ENCODE measurements at regions not wholly inside any gene's neighbourhood (a gene's known extent, or its start where the extent isn't known, plus 50 kb on each side); places are given as distances from the start of the nearest gene placed in this dataset.
"Not testable (repeated sequence)": the region's sequence is repeated elsewhere in the genome, so short reads cannot be mapped to it uniquely, and the experiment has no call there.

GRCh38 chr7:119175911-119176627, 951.6 kb downstream of the ANKRD7 start:
- no peak for DNase-seq

- no peak for DNase-seq
These were observed 953.4 kb downstream of the ANKRD7 start for GRCh38 chr7:119177863-119178262.

- no peak for DNase-seq
These were observed 959.8 kb downstream of the ANKRD7 start for GRCh38 chr7:119184124-119184788.

- no peak for DNase-seq
These were observed 971.7 kb downstream of the ANKRD7 start for GRCh38 chr7:119196183-119196582.

GRCh38 chr7:119197172-119197876, 972.8 kb downstream of the ANKRD7 start:
- no peak for DNase-seq

- DNase-seq: no peak
These were observed 973.5 kb downstream of the ANKRD7 start for GRCh38 chr7:119197877-119198527.

- no peak for DNase-seq
These were observed 995.2 kb downstream of the ANKRD7 start for GRCh38 chr7:119219663-119220062.

- no peak for DNase-seq
These were observed 999.4 kb downstream of the ANKRD7 start for GRCh38 chr7:119223930-119224329.

GRCh38 chr7:119228482-119228881, 1004.0 kb downstream of the ANKRD7 start:
- DNase-seq: no peak

- no peak for DNase-seq
These were observed 1007.6 kb downstream of the ANKRD7 start for GRCh38 chr7:119232091-119232490.

- DNase-seq: no peak
These were observed 1008.5 kb downstream of the ANKRD7 start for GRCh38 chr7:119233015-119233414.

GRCh38 chr7:119252962-119253361, 1020.0 kb upstream of the KCND2 start:
- no peak for DNase-seq

- DNase-seq: no peak
These were observed 1018.2 kb upstream of the KCND2 start for GRCh38 chr7:119254742-119255141.

GRCh38 chr7:119256001-119256400, 1017.0 kb upstream of the KCND2 start:
- DNase-seq: no peak

- no peak for DNase-seq
These were observed 1016.4 kb upstream of the KCND2 start for GRCh38 chr7:119256446-119257131.

- DNase-seq: not testable (repeated sequence)
These were observed 1006.2 kb upstream of the KCND2 start for GRCh38 chr7:119266790-119267189.

GRCh38 chr7:119270045-119270464, 1002.9 kb upstream of the KCND2 start:
- peak; percentile 39 for DNase-seq

- no peak for DNase-seq
These were observed 1002.3 kb upstream of the KCND2 start for GRCh38 chr7:119270644-119271043.

GRCh38 chr7:119271147-119271779, 1001.7 kb upstream of the KCND2 start:
- DNase-seq: no peak

- no peak for DNase-seq
These were observed 991.7 kb upstream of the KCND2 start for GRCh38 chr7:119281181-119281846.

GRCh38 chr7:119283353-119283752, 989.6 kb upstream of the KCND2 start:
- no peak for DNase-seq

GRCh38 chr7:119288416-119288815, 984.6 kb upstream of the KCND2 start:
- no peak for DNase-seq

Measured in NCI-H2107 (cell line).